ENCODE measurements at regions not wholly inside any gene's neighbourhood (a gene's known extent, or its start where the extent isn't known, plus 50 kb on each side); places are given as distances from the start of the nearest gene placed in this dataset.

- no peak for TF ChIP-seq POLR2A (IDR thresholded peaks at IDR 0.05; ENCODE audit: low read length)
- no peak for TF ChIP-seq GATA1 (IDR thresholded peaks at IDR 0.05; ENCODE audit: low read depth, low read length)
Measured at GRCh38 chr6:6516666-6517458, 71.7 kb upstream of the LY86 start.

Data from erythroblast (primary cell).